Skeletal muscle satellite cell (primary cell): ENCODE measurements at regions not wholly inside any gene's neighbourhood (a gene's known extent, or its start where the extent isn't known, plus 50 kb on each side); places are given as distances from the start of the nearest gene placed in this dataset.

Source experiments
- H3K27me3 ChIP-seq: 2 replicates; pipeline ENCODE4 v1.7.0; 2013; ENCODE audit warnings: low read length; ENCODE audit not compliant: control insufficient read depth, insufficient read depth
- H3K36me3 ChIP-seq: 2 replicates; pipeline ENCODE4 v1.7.0; 2013; ENCODE audit warnings: mild to moderate bottlenecking, control low read depth, low read length; ENCODE audit not compliant: insufficient read depth
- H3K4me1 ChIP-seq: 2 replicates; pipeline ENCODE4 v1.7.0; 2013; ENCODE audit warnings: low read length; ENCODE audit not compliant: control insufficient read depth, insufficient read depth
- H3K4me2 ChIP-seq: 2 replicates; pipeline ENCODE4 v1.7.0; 2013; ENCODE audit warnings: mild to moderate bottlenecking, low read length
- H3K4me3 ChIP-seq: 2 replicates; pipeline ENCODE4 v1.7.0; 2013; ENCODE audit warnings: low read length
- H3K9ac ChIP-seq: 2 replicates; pipeline ENCODE4 v1.7.0; 2013; ENCODE audit warnings: mild to moderate bottlenecking, low read depth, low read length, moderate library complexity
- H3K9me3 ChIP-seq: replicated peaks from 2 replicates; pipeline ENCODE4 v1.7.0; 2013; ENCODE audit warnings: mild to moderate bottlenecking, control low read depth, low read length

GRCh38 chr18:2027756-2028155 is 543.5 kb downstream of the METTL4 start:
- Histone ChIP-seq H3K9ac (no peak overlapping the region), H3K27me3 (no peaks in the 10 kb centered on the region), H3K4me3 (no peak overlapping the region), H3K4me2 (no peak overlapping the region), H3K36me3 (no peaks in the 10 kb centered on the region), H3K9me3 (no peaks in the 10 kb centered on the region), H3K4me1 (no peaks in the 10 kb centered on the region)

GRCh38 chr18:2028986-2029385 is 542.3 kb downstream of the METTL4 start:
- Histone ChIP-seq H3K4me2 (no peak overlapping the region), H3K27me3 (no peaks in the 10 kb centered on the region), H3K9me3 (no peaks in the 10 kb centered on the region), H3K9ac (no peak overlapping the region), H3K4me3 (no peak overlapping the region), H3K36me3 (no peaks in the 10 kb centered on the region), H3K4me1 (no peaks in the 10 kb centered on the region)

GRCh38 chr18:2030647-2031046 is 540.7 kb downstream of the METTL4 start:
- Histone ChIP-seq H3K9ac (no peak overlapping the region), H3K9me3 (no peaks in the 10 kb centered on the region), H3K4me3 (no peak overlapping the region), H3K36me3 (no peaks in the 10 kb centered on the region), H3K27me3 (no peaks in the 10 kb centered on the region), H3K4me2 (no peak overlapping the region), H3K4me1 (no peaks in the 10 kb centered on the region)

GRCh38 chr18:2032036-2032435 is 539.3 kb downstream of the METTL4 start:
- Histone ChIP-seq H3K4me1 (no peaks in the 10 kb centered on the region), H3K9ac (no peak overlapping the region), H3K27me3 (no peaks in the 10 kb centered on the region), H3K4me2 (no peak overlapping the region), H3K4me3 (no peak overlapping the region), H3K9me3 (no peaks in the 10 kb centered on the region), H3K36me3 (no peaks in the 10 kb centered on the region)

GRCh38 chr18:2035056-2035455 is 536.2 kb downstream of the METTL4 start:
- no peak overlapping the region for H3K4me2 ChIP-seq
- H3K4me3 ChIP-seq, result no peak overlapping the region
- no peaks in the 10 kb centered on the region for H3K27me3 ChIP-seq
- H3K9me3 ChIP-seq, result no peaks in the 10 kb centered on the region
- H3K4me1 ChIP-seq, result no peaks in the 10 kb centered on the region
- H3K9ac ChIP-seq, result no peak overlapping the region
- no peaks in the 10 kb centered on the region for H3K36me3 ChIP-seq

GRCh38 chr18:2036086-2036485 is 535.2 kb downstream of the METTL4 start:
- no peaks in the 10 kb centered on the region for H3K27me3 ChIP-seq
- no peaks in the 10 kb centered on the region for H3K36me3 ChIP-seq
- H3K4me3 ChIP-seq, result no peak overlapping the region
- H3K9me3 ChIP-seq, result no peaks in the 10 kb centered on the region
- no peaks in the 10 kb centered on the region for H3K4me1 ChIP-seq
- no peak overlapping the region for H3K4me2 ChIP-seq
- H3K9ac ChIP-seq, result no peak overlapping the region

- Histone ChIP-seq H3K36me3 (no peaks in the 10 kb centered on the region), H3K4me2 (no peak overlapping the region), H3K27me3 (no peaks in the 10 kb centered on the region), H3K9ac (no peak overlapping the region), H3K4me3 (no peak overlapping the region), H3K9me3 (no peaks in the 10 kb centered on the region), H3K4me1 (no peaks in the 10 kb centered on the region)
These were observed 531.0 kb downstream of the METTL4 start for GRCh38 chr18:2040279-2040678.

- H3K27me3 ChIP-seq, result no peaks in the 10 kb centered on the region
- H3K4me3 ChIP-seq, result no peak overlapping the region
- H3K4me2 ChIP-seq, result no peak overlapping the region
- H3K36me3 ChIP-seq, result no peaks in the 10 kb centered on the region
- no peaks in the 10 kb centered on the region for H3K4me1 ChIP-seq
- no peak overlapping the region for H3K9ac ChIP-seq
- H3K9me3 ChIP-seq, result peaks cover 6% of the 10 kb centered on the region
These were observed 521.3 kb downstream of the METTL4 start for GRCh38 chr18:2049986-2050385.

- H3K36me3 ChIP-seq, result no peaks in the 10 kb centered on the region
- H3K4me1 ChIP-seq, result no peaks in the 10 kb centered on the region
- peaks cover 6% of the 10 kb centered on the region for H3K9me3 ChIP-seq
- H3K4me2 ChIP-seq, result no peak overlapping the region
- H3K27me3 ChIP-seq, result no peaks in the 10 kb centered on the region
- H3K4me3 ChIP-seq, result no peak overlapping the region
- H3K9ac ChIP-seq, result no peak overlapping the region
These were observed 520.6 kb downstream of the METTL4 start for GRCh38 chr18:2050702-2051201.

GRCh38 chr18:2053490-2054089 is 517.7 kb downstream of the METTL4 start:
- H3K4me2 ChIP-seq, result no peak overlapping the region
- H3K4me1 ChIP-seq, result no peaks in the 10 kb centered on the region
- H3K36me3 ChIP-seq, result no peaks in the 10 kb centered on the region
- no peaks in the 10 kb centered on the region for H3K27me3 ChIP-seq
- H3K9ac ChIP-seq, result no peak overlapping the region
- H3K4me3 ChIP-seq, result no peak overlapping the region
- H3K9me3 ChIP-seq, result peaks cover 6% of the 10 kb centered on the region

- Histone ChIP-seq H3K4me1 (no peaks in the 10 kb centered on the region), H3K9me3 (no peaks in the 10 kb centered on the region), H3K36me3 (no peaks in the 10 kb centered on the region), H3K4me3 (no peak overlapping the region), H3K27me3 (no peaks in the 10 kb centered on the region), H3K9ac (no peak overlapping the region), H3K4me2 (no peak overlapping the region)
These were observed 512.0 kb downstream of the METTL4 start for GRCh38 chr18:2059336-2059735.

GRCh38 chr18:2060086-2060485 is 511.2 kb downstream of the METTL4 start:
- H3K9me3 ChIP-seq, result no peaks in the 10 kb centered on the region
- H3K36me3 ChIP-seq, result no peaks in the 10 kb centered on the region
- H3K27me3 ChIP-seq, result no peaks in the 10 kb centered on the region
- H3K4me3 ChIP-seq, result no peak overlapping the region
- H3K4me2 ChIP-seq, result no peak overlapping the region
- no peak overlapping the region for H3K9ac ChIP-seq
- H3K4me1 ChIP-seq, result no peaks in the 10 kb centered on the region
